Ovary (tissue), 7 donors: ENCODE measurements at regions not wholly inside any gene's neighbourhood (a gene's known extent, or its start where the extent isn't known, plus 50 kb on each side); places are given as distances from the start of the nearest gene placed in this dataset.

ENCODE experiments used
- DNase-seq, 5 donors: peaks; one replicate each; pipeline ENCODE4 v3.0.0-alpha.2; 2019 to 2020
- H3K27ac ChIP-seq, 2 donors: fragments of 200-600 bp; one replicate each; pipeline versions ENCODE4 v1.5.1 to v1.8.0; 2019 to 2022
- H3K27me3 ChIP-seq: fragments of 200-600 bp; one replicate; pipeline ENCODE4 v1.8.0; 2022
- H3K36me3 ChIP-seq: fragments of 200-600 bp; sonication (generic); one replicate; pipeline ENCODE4 v1.5.1; 2019
- H3K4me1 ChIP-seq: one replicate; pipeline ENCODE4 v1.8.1; 2013; ENCODE audit warnings: mild to moderate bottlenecking, moderate library complexity; ENCODE audit not compliant: insufficient read depth
- H3K4me3 ChIP-seq: fragments of 200-600 bp; sonication (generic); one replicate; pipeline ENCODE4 v1.5.1; 2017
- H3K9me3 ChIP-seq, 2 donors: fragments of 200-600 bp in 1 of 2; sonication (generic) in 1 of 2; one replicate each; pipeline versions ENCODE4 v1.5.1 to v1.8.1; 2013 to 2019; ENCODE audit warnings: mild to moderate bottlenecking in 1 of 2, moderate library complexity in 1 of 2
- EP300 ChIP-seq: sonication (generic); formaldehyde crosslinking; IDR thresholded peaks from one replicate; pipeline ENCODE4 v1.6.1; 2017; ENCODE audit warnings: antibody characterized with exemption
- POLR2A ChIP-seq: fragments of 450-650 bp; IDR thresholded peaks from one replicate; pipeline ENCODE4 v1.6.1; 2017; ENCODE audit warnings: antibody characterized with exemption, mild to moderate bottlenecking, moderate library complexity
- WGBS, 3 donors: extraction: QIAGEN DNeasy Blood & Tissue Kit in 1 of 3; methylation state at CpG; one replicate each; pipeline versions ENCODE4 v1.1.5 to v1.1.7; 2013 to 2017; 5-methylcytosine and 5-hydroxymethylcytosine counted together
- intact Hi-C, 4 donors: fragments of 100-400 bp; cut with DNase I; formaldehyde crosslinking; loops; one replicate each; pipeline versions ENCODE4 v1.11.0 to v1.15.1; 2022 to 2023
- TF ChIP-seq, protein P1 (sequence below), 3 donors: fragments of 450-650 bp in 2 of 3; fragments of 200-600 bp in 1 of 3; IDR thresholded peaks; one replicate each; pipeline versions ENCODE4 v1.5.1 to v1.8.0; 2016 to 2022; ENCODE audit warnings: antibody characterized with exemption in 3 of 3, mild to moderate bottlenecking in 1 of 3
- donor health status: DM: no; HTN: no; CAD: no; lungs with moderate emphysema.
- donor health status: DM: no; HTN: no; CAD: no.
- donor health status: Bipolar disorder and iron deficiency.
- donor health status: DM: no; HTN: no; CAD: no.
- donor health status: DM: yes; HTN: yes; CAD: no.

- WGBS, 3 donors, result 32 to 54% (median 50%) methylated on average over 4 of the region's 4 CpGs
- Histone ChIP-seq H3K4me1 (no peaks in the 10 kb centered on the region), H3K27ac (no peak overlapping the region), H3K9me3 (no peaks in the 10 kb centered on the region), H3K27me3 (no peaks in the 10 kb centered on the region), H3K4me3 (no peak overlapping the region), H3K36me3 (no peaks in the 10 kb centered on the region)
- DNase-seq, result no peak
- TF ChIP-seq EP300 (no peak), POLR2A (no peak)
- TF ChIP-seq, protein P1, sequence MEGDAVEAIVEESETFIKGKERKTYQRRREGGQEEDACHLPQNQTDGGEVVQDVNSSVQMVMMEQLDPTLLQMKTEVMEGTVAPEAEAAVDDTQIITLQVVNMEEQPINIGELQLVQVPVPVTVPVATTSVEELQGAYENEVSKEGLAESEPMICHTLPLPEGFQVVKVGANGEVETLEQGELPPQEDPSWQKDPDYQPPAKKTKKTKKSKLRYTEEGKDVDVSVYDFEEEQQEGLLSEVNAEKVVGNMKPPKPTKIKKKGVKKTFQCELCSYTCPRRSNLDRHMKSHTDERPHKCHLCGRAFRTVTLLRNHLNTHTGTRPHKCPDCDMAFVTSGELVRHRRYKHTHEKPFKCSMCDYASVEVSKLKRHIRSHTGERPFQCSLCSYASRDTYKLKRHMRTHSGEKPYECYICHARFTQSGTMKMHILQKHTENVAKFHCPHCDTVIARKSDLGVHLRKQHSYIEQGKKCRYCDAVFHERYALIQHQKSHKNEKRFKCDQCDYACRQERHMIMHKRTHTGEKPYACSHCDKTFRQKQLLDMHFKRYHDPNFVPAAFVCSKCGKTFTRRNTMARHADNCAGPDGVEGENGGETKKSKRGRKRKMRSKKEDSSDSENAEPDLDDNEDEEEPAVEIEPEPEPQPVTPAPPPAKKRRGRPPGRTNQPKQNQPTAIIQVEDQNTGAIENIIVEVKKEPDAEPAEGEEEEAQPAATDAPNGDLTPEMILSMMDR (IDR thresholded peaks at IDR 0.05), result no peak
- intact Hi-C loops, result no loop called here
Observed at GRCh38 chr7:47024991-47025390, 556.9 kb downstream of the TNS3 start.

- WGBS, 3 donors, result 92 to 96% (median 92%) methylated on average over 1 of the region's 1 CpG
- H3K27ac ChIP-seq, result no peak overlapping the region
- no peaks in the 10 kb centered on the region for H3K4me1 ChIP-seq
- H3K36me3 ChIP-seq, result no peaks in the 10 kb centered on the region
- peaks cover 3% of the 10 kb centered on the region for H3K27me3 ChIP-seq
- intact Hi-C loops, result no loop called here
- no peak for DNase-seq
- no peaks in the 10 kb centered on the region for H3K9me3 ChIP-seq
- H3K4me3 ChIP-seq, result no peak overlapping the region
- TF ChIP-seq POLR2A (no peak), EP300 (no peak)
- TF ChIP-seq, protein P1 (IDR thresholded peaks at IDR 0.05), result no peak
Observed at GRCh38 chr7:47008461-47008860, 573.5 kb downstream of the TNS3 start.

DNA sequence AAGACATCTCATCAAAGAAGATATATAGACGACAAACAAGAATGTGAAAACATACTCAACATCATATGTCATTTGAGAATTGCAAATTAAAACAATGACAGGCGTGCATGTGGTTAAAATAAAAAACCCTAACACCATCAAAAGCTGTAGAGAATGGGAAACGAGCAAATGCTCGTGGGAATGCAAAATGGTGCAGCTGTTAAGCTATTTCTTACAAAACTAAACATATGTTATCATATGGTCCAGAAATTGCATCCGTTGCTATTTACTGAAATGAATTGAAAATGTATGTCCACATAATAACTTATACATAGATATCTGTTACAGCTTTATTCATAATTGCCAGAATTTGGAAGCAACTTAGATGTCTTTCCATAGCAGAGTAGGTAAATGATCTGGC is 574.4 kb downstream of the TNS3 start:
- Histone ChIP-seq H3K27ac (no peak overlapping the region), H3K9me3 (no peaks in the 10 kb centered on the region), H3K4me3 (no peak overlapping the region), H3K36me3 (no peaks in the 10 kb centered on the region), H3K4me1 (no peaks in the 10 kb centered on the region), H3K27me3 (peaks cover 3% of the 10 kb centered on the region)
- WGBS, 3 donors, result 66 to 83% (median 77%) methylated on average over 5 of the region's 5 CpGs
- TF ChIP-seq EP300 (no peak), POLR2A (no peak)
- TF ChIP-seq, protein P1 (IDR thresholded peaks at IDR 0.05), result no peak
- no peak for DNase-seq
- intact Hi-C loops, result no loop called here

DNA sequence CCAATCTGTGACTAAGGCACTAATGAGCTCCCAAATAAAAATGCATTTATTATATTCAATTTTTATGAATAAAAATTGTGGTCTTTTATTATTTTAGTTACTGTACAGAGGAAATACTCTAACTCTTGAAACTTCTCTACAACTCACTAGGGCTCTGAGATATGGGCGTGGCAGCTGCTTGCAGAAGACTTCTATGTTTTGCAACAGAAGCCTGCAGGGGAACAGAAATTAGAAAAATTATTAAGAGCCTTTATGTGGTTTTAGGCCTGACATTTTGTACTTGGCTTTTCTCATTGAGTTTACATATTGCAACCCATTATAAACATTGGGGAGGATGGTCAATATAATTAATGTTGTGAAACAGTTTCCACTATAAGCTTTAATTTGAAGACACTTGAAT is 581.4 kb downstream of the TNS3 start:
- Histone ChIP-seq H3K36me3 (no peaks in the 10 kb centered on the region), H3K27me3 (peaks cover 3% of the 10 kb centered on the region), H3K9me3 (no peaks in the 10 kb centered on the region), H3K27ac (no peak overlapping the region), H3K4me1 (peaks cover 3% of the 10 kb centered on the region), H3K4me3 (no peak overlapping the region)
- TF ChIP-seq, protein P1 (IDR thresholded peaks at IDR 0.05), result no peak
- TF ChIP-seq POLR2A (no peak), EP300 (no peak)
- DNase-seq, result no peak
- intact Hi-C loops, result no loop called here
- 91 to 97% (median 95%) methylated on average over 1 of the region's 1 CpG for WGBS, 3 donors

DNA sequence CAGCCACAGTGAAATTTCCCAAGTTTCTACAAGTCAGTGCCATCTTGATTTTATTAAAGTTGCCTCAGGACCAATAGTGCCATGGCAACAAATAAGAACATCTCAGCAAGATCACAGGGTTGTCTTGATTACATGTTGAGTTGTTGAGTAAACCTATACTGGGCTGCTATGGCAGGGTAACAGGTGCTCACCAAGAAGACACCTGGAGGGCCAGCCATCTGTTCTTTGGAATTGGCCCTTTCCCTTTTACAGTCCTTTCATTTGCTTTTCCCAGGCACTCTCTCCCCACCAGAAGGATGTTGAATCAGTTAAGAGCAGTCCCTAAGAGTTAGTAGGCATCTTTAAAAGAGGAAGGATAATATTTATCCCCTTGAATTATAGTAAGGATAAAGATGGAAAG is 582.0 kb downstream of the TNS3 start:
- H3K9me3 ChIP-seq, result no peaks in the 10 kb centered on the region
- no peak for DNase-seq
- intact Hi-C loops, result no loop called here
- no peaks in the 10 kb centered on the region for H3K36me3 ChIP-seq
- H3K4me3 ChIP-seq, result no peak overlapping the region
- no peak overlapping the region for H3K27ac ChIP-seq
- H3K4me1 ChIP-seq, result peaks cover 3% of the 10 kb centered on the region
- TF ChIP-seq, protein P1 (IDR thresholded peaks at IDR 0.05), result no peak
- no peak for TF ChIP-seq POLR2A
- TF ChIP-seq EP300, result no peak
- H3K27me3 ChIP-seq, result peaks cover 3% of the 10 kb centered on the region
